ENCODE measurements at regions not wholly inside any gene's neighbourhood (a gene's known extent, or its start where the extent isn't known, plus 50 kb on each side); places are given as distances from the start of the nearest gene placed in this dataset.

DNA sequence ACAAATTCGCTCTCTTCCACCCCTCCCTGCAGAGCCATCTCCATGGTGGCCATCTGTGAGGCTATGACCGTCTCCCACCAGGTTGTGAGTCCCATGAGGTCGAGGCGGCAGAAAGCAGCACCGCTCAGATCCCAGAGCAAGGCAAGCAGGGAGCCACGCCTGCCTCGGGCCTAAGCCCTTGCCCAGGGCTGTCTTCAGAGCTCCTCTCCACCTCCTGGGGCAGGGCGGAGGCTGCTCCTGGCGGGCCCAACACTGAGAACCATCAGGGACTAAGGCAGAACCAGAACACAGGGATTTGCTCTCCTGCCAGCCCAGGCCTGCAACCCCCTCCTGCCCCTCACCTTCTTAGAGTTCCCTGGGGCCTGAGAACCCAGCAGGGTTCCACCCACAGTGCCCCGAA is 80.9 kb upstream of the WNT11 start:
- TF ChIP-seq, protein P1, sequence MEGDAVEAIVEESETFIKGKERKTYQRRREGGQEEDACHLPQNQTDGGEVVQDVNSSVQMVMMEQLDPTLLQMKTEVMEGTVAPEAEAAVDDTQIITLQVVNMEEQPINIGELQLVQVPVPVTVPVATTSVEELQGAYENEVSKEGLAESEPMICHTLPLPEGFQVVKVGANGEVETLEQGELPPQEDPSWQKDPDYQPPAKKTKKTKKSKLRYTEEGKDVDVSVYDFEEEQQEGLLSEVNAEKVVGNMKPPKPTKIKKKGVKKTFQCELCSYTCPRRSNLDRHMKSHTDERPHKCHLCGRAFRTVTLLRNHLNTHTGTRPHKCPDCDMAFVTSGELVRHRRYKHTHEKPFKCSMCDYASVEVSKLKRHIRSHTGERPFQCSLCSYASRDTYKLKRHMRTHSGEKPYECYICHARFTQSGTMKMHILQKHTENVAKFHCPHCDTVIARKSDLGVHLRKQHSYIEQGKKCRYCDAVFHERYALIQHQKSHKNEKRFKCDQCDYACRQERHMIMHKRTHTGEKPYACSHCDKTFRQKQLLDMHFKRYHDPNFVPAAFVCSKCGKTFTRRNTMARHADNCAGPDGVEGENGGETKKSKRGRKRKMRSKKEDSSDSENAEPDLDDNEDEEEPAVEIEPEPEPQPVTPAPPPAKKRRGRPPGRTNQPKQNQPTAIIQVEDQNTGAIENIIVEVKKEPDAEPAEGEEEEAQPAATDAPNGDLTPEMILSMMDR (IDR thresholded peaks at IDR 0.05) = no peak
- TF ChIP-seq JUNB (IDR thresholded peaks at IDR 0.05) = no peak
- TF ChIP-seq POLR2A (IDR thresholded peaks at IDR 0.05; ENCODE audit: low read length) = no peak
- TF ChIP-seq CEBPB (IDR thresholded peaks at IDR 0.05) = no peak
- TF ChIP-seq JUN (IDR thresholded peaks at IDR 0.05) = no peak

Measured in A549 (cell line).